HEK293T (cell line): ENCODE measurements at regions not wholly inside any gene's neighbourhood (a gene's known extent, or its start where the extent isn't known, plus 50 kb on each side); places are given as distances from the start of the nearest gene placed in this dataset.
"Not testable (repeated sequence)": the region's sequence is repeated elsewhere in the genome, so short reads cannot be mapped to it uniquely, and the experiment has no call there.

Experiments
- CTCF ChIA-PET: fragments of 350-600 bp; formaldehyde crosslinking; extraction: SDS; loops from one replicate; lab custom pipeline; 2021; ENCODE audit warnings: antibody characterized with exemption, inconsistent platforms; lab: Yijun Ruan, JAX
- POLR2A ChIA-PET: fragments of 350-600 bp; formaldehyde crosslinking; extraction: SDS; loops from one replicate; lab custom pipeline; 2020; ENCODE audit warnings: antibody characterized with exemption, inconsistent platforms; lab: Yijun Ruan, JAX
- DNase-seq: peaks from one replicate; pipeline ENCODE4 v3.0.0; 2012; ENCODE audit warnings: mixed read lengths; ENCODE audit errors: extremely low spot score
- ARNT ChIP-seq: fragments of 450-650 bp; IDR thresholded peaks from 2 replicates; pipeline ENCODE4 v1.6.1; 2017; ENCODE audit warnings: mild to moderate bottlenecking
- BHLHE40 ChIP-seq: fragments of 450-650 bp; IDR thresholded peaks from 2 replicates; pipeline ENCODE4 v1.6.1; 2016; ENCODE audit warnings: mild to moderate bottlenecking, moderate library complexity, borderline replicate concordance
- CTBP1 ChIP-seq: fragments of 450-650 bp; IDR thresholded peaks from 2 replicates; pipeline ENCODE4 v1.6.1; 2016; ENCODE audit warnings: borderline replicate concordance
- ELF4 ChIP-seq: fragments of 450-650 bp; IDR thresholded peaks from 2 replicates; pipeline ENCODE4 v1.6.1; 2017; ENCODE audit warnings: antibody characterized with exemption
- FOXA1 ChIP-seq: fragments of 450-650 bp; IDR thresholded peaks from 2 replicates; pipeline ENCODE4 v1.6.1; 2016; ENCODE audit warnings: mild to moderate bottlenecking
- FOXK2 ChIP-seq: fragments of 450-650 bp; IDR thresholded peaks from 2 replicates; pipeline ENCODE4 v1.6.1; 2016; ENCODE audit warnings: mild to moderate bottlenecking
- FOXM1 ChIP-seq: fragments of 450-650 bp; IDR thresholded peaks from 2 replicates; pipeline ENCODE4 v1.6.1; 2017; ENCODE audit warnings: mild to moderate bottlenecking, borderline replicate concordance
- HDGF ChIP-seq: fragments of 450-650 bp; IDR thresholded peaks from 2 replicates; pipeline ENCODE4 v1.6.1; 2017; ENCODE audit warnings: antibody characterized with exemption, borderline replicate concordance
- L3MBTL2 ChIP-seq: fragments of 450-650 bp; conservative IDR thresholded peaks from 2 replicates; pipeline ENCODE4 v1.6.1; 2016; ENCODE audit warnings: mild to moderate bottlenecking
- LEF1 ChIP-seq: fragments of 450-650 bp; IDR thresholded peaks from 2 replicates; pipeline ENCODE4 v1.6.1; 2017; ENCODE audit warnings: mild to moderate bottlenecking, borderline replicate concordance
- NFRKB ChIP-seq: fragments of 450-650 bp; IDR thresholded peaks from 2 replicates; pipeline ENCODE4 v1.6.1; 2016; ENCODE audit warnings: mild to moderate bottlenecking, moderate library complexity
- SP1 ChIP-seq: fragments of 450-650 bp; IDR thresholded peaks from 2 replicates; pipeline ENCODE4 v1.6.1; 2017
- SUZ12 ChIP-seq: fragments of 450-650 bp; IDR thresholded peaks from 2 replicates; pipeline ENCODE4 v1.6.1; 2016; ENCODE audit warnings: mild to moderate bottlenecking
- TARDBP ChIP-seq: fragments of 450-650 bp; IDR thresholded peaks from 2 replicates; pipeline ENCODE4 v1.6.1; 2016
- ZNF384 ChIP-seq: fragments of 450-650 bp; IDR thresholded peaks from 2 replicates; pipeline ENCODE4 v1.6.1; 2016
- TF ChIP-seq, protein P1 (sequence below): fragments of 450-650 bp; IDR thresholded peaks from 2 replicates; pipeline ENCODE4 v1.6.1; 2016

GRCh38 chr2:34143149-34143548, 544.0 kb upstream of the FAM98A start:
- CTCF ChIA-PET, result no interaction called here
- TF ChIP-seq ARNT, result no peak
- TF ChIP-seq, protein P1, sequence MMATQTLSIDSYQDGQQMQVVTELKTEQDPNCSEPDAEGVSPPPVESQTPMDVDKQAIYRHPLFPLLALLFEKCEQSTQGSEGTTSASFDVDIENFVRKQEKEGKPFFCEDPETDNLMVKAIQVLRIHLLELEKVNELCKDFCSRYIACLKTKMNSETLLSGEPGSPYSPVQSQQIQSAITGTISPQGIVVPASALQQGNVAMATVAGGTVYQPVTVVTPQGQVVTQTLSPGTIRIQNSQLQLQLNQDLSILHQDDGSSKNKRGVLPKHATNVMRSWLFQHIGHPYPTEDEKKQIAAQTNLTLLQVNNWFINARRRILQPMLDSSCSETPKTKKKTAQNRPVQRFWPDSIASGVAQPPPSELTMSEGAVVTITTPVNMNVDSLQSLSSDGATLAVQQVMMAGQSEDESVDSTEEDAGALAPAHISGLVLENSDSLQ, result no peak
- no peak for TF ChIP-seq CTBP1
- no peak for TF ChIP-seq ZNF384
- TF ChIP-seq BHLHE40, result no peak
- no peak for TF ChIP-seq FOXK2
- TF ChIP-seq FOXA1, result no peak
- TF ChIP-seq SP1, result no peak
- TF ChIP-seq NFRKB, result no peak
- no peak for TF ChIP-seq FOXM1
- TF ChIP-seq LEF1, result no peak
- no peak for TF ChIP-seq SUZ12
- no peak for TF ChIP-seq L3MBTL2
- TF ChIP-seq TARDBP, result no peak
- no peak for TF ChIP-seq HDGF
- no peak for TF ChIP-seq ELF4
- POLR2A ChIA-PET, result no interaction called here

GRCh38 chr2:34142531-34143008, 543.5 kb upstream of the FAM98A start:
- POLR2A ChIA-PET, CTCF ChIA-PET, DNase-seq: not testable (repeated sequence)

More at GRCh38 chr2:34143149-34143548, 544.0 kb upstream of the FAM98A start:
- no peak for DNase-seq

DNA sequence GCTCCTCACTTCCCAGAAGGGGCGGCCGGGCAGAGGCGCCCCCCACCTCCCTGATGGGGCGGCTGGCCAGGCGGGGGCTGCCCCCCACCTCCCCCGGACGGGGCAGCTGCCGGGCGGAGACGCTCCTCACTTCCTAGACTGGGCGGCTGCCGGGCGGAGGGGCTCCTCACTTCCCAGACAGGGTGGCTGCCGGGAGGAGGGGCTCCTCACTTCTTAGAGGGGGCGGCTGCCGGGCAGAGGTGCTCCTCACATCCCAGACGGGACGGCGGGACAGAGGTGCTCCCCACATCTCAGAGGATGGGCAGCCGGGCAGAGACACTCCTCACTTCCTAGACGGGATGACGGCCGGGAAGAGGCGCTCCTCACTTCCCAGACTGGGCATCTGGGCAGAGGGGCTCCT, 534.0 kb upstream of the FAM98A start:
- POLR2A ChIA-PET, DNase-seq, CTCF ChIA-PET: not testable (repeated sequence)

GRCh38 chr2:34126279-34126678, 527.2 kb upstream of the FAM98A start:
- CTCF ChIA-PET, result no interaction called here
- POLR2A ChIA-PET, result no interaction called here
- TF ChIP-seq, protein P1, result no peak
- TF ChIP-seq ZNF384, result no peak
- no peak for TF ChIP-seq NFRKB
- no peak for TF ChIP-seq LEF1
- no peak for TF ChIP-seq ARNT
- no peak for TF ChIP-seq ELF4
- no peak for TF ChIP-seq TARDBP
- TF ChIP-seq CTBP1, result no peak
- no peak for TF ChIP-seq FOXM1
- TF ChIP-seq SUZ12, result no peak
- TF ChIP-seq HDGF, result no peak
- no peak for TF ChIP-seq FOXA1
- no peak for TF ChIP-seq FOXK2
- TF ChIP-seq SP1, result no peak
- no peak for TF ChIP-seq L3MBTL2
- no peak for TF ChIP-seq BHLHE40
- DNase-seq, result no peak

DNA sequence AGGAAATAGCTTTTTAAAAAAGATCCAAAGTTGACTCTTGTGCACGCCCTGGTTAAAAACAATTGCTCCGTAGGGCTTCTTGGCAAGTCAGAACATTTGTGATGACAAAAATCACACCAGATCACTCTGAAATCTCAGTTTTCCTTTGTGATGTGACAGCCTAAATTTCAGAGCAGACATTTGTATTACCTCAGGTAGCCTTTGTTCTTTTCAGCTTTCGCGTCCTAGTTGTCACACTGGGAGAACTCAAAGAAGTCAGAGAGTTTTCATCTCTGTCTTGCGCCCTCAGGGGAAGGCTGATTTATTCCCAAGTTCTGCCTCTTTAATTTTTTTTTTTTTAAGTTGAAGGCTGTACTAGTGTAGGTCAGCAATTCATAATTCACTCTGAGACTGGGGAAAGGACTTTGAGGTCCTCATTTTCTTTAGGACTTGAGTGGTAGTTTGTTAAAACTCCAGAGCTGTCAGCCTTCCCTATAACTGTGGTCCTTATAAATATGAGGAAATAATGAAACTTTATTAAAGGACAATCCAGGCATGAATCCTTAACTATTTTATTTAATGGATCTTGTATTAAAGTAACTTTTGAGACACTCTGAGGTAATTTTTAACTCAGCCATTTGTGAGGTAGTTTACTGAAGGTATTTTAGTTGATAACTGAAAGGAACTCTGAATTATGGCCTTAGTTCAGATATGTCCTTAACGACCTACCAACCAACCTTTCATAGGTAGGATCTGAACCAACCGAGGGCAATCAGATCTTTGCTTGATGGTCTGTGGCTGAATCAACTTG, 525.1 kb upstream of the FAM98A start:
- ChIA-PET CTCF (no interaction called here), POLR2A (no interaction called here)
- TF ChIP-seq FOXM1, result no peak
- TF ChIP-seq, protein P1, result no peak
- DNase-seq, result no peak

DNA sequence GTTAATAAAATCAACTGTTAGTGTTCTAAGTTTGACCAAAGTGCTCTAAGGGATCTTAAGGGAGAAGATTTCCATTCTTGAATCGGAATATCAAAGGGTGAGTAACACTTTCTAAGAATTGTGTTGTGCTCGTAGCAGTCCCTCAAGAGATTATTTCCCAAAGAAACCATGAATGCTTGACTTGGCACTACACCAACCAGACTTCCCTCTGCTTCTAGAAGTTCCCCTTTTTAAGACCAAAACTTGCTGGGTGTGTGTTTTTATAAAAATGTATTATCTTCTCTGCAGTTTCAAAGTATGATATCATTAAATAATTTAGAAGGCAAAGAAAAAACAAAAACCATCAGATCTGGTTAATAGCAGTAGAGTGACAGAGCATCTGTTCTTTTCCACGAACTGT, 522.0 kb upstream of the FAM98A start:
- ChIA-PET CTCF (no interaction called here), POLR2A (no interaction called here)
- TF ChIP-seq HDGF, result no peak
- no peak for TF ChIP-seq FOXM1
- no peak for TF ChIP-seq ZNF384
- TF ChIP-seq TARDBP, result no peak
- no peak for TF ChIP-seq ELF4
- no peak for TF ChIP-seq ARNT
- no peak for TF ChIP-seq BHLHE40
- no peak for TF ChIP-seq NFRKB
- TF ChIP-seq FOXA1, result no peak
- TF ChIP-seq LEF1, result no peak
- no peak for TF ChIP-seq SP1
- no peak for TF ChIP-seq L3MBTL2
- TF ChIP-seq CTBP1, result no peak
- no peak for TF ChIP-seq FOXK2
- TF ChIP-seq SUZ12, result no peak
- TF ChIP-seq, protein P1, result no peak
- DNase-seq, result no peak
